IPS-18c (cell line): ENCODE measurements at regions not wholly inside any gene's neighbourhood (a gene's known extent, or its start where the extent isn't known, plus 50 kb on each side); places are given as distances from the start of the nearest gene placed in this dataset.
A peak's percentile ranks its signal among the peaks of the same experiment; 100 is the strongest.
"Not testable (repeated sequence)": the region's sequence is repeated elsewhere in the genome, so short reads cannot be mapped to it uniquely, and the experiment has no call there.

ENCODE experiments used
- H3K4me3 ChIP-seq: 2 replicates; pipeline ENCODE4 v1.7.0; 2013; ENCODE audit warnings: low read depth, mild to moderate bottlenecking, low read length, moderate library complexity; ENCODE audit not compliant: insufficient read depth
- H3K9me3 ChIP-seq: one replicate; pipeline ENCODE4 v1.6.1; 2013; ENCODE audit warnings: mild to moderate bottlenecking, low read length, moderate library complexity; ENCODE audit not compliant: control insufficient read depth, insufficient read depth

GRCh38 chr11:71638801-71639519, 56.3 kb upstream of the KRTAP5-11 start:
- not testable (repeated sequence) for H3K9me3 ChIP-seq
- peak overlapping the region; percentile 34; the same call in 1 of the 2 replicates for H3K4me3 ChIP-seq

GRCh38 chr11:71639520-71639849, 56.8 kb upstream of the KRTAP5-11 start:
- H3K4me3 ChIP-seq, result peak overlapping the region; percentile 34; the same call in 1 of the 2 replicates
- not testable (repeated sequence) for H3K9me3 ChIP-seq

GRCh38 chr11:71639916-71640315, 57.2 kb upstream of the KRTAP5-11 start:
- not testable (repeated sequence) for H3K9me3 ChIP-seq
- peak overlapping the region; percentile 31; the same call in 1 of the 2 replicates for H3K4me3 ChIP-seq

GRCh38 chr11:71647078-71647477, 64.4 kb upstream of the KRTAP5-11 start:
- not testable (repeated sequence) for H3K4me3 ChIP-seq, H3K9me3 ChIP-seq

GRCh38 chr11:71652998-71653397, 70.3 kb upstream of the KRTAP5-11 start:
- not testable (repeated sequence) for H3K4me3 ChIP-seq, H3K9me3 ChIP-seq

- not testable (repeated sequence) for H3K4me3 ChIP-seq, H3K9me3 ChIP-seq
Measured at GRCh38 chr11:71654423-71654822, 71.7 kb upstream of the KRTAP5-11 start.

GRCh38 chr11:71655041-71655440, 72.4 kb upstream of the KRTAP5-11 start:
- not testable (repeated sequence) for H3K4me3 ChIP-seq, H3K9me3 ChIP-seq

- H3K9me3 ChIP-seq, result not testable (repeated sequence)
Measured at GRCh38 chr11:71656513-71656912, 73.8 kb upstream of the KRTAP5-11 start.

GRCh38 chr11:71664941-71665340, 82.3 kb upstream of the KRTAP5-11 start:
- not testable (repeated sequence) for H3K4me3 ChIP-seq, H3K9me3 ChIP-seq

More at GRCh38 chr11:71656513-71656912, 73.8 kb upstream of the KRTAP5-11 start:
- H3K4me3 ChIP-seq, result not testable (repeated sequence)

GRCh38 chr11:71698110-71698509, 115.4 kb upstream of the KRTAP5-11 start:
- not testable (repeated sequence) for H3K4me3 ChIP-seq, H3K9me3 ChIP-seq

GRCh38 chr11:71698961-71699360, 116.3 kb upstream of the KRTAP5-11 start:
- not testable (repeated sequence) for H3K4me3 ChIP-seq, H3K9me3 ChIP-seq

GRCh38 chr11:71701435-71702291, 119.0 kb upstream of the KRTAP5-11 start:
- H3K4me3 ChIP-seq, H3K9me3 ChIP-seq: not testable (repeated sequence)

- H3K9me3 ChIP-seq, H3K4me3 ChIP-seq: not testable (repeated sequence)
Measured at GRCh38 chr11:71705086-71705737, 122.5 kb upstream of the KRTAP5-11 start.

- H3K4me3 ChIP-seq, H3K9me3 ChIP-seq: not testable (repeated sequence)
Measured at GRCh38 chr11:71705738-71706432, 123.2 kb upstream of the KRTAP5-11 start.

- H3K4me3 ChIP-seq, H3K9me3 ChIP-seq: not testable (repeated sequence)
Measured at GRCh38 chr11:71707083-71707482, 124.4 kb upstream of the KRTAP5-11 start.

GRCh38 chr11:71709541-71709940, 123.5 kb upstream of the DEFB108B start:
- not testable (repeated sequence) for H3K4me3 ChIP-seq

GRCh38 chr11:71710171-71710671, 122.8 kb upstream of the DEFB108B start:
- not testable (repeated sequence) for H3K4me3 ChIP-seq

More at GRCh38 chr11:71709541-71709940, 123.5 kb upstream of the DEFB108B start:
- not testable (repeated sequence) for H3K9me3 ChIP-seq

More at GRCh38 chr11:71710171-71710671, 122.8 kb upstream of the DEFB108B start:
- H3K9me3 ChIP-seq, result not testable (repeated sequence)
